HepG2 (cell line): ENCODE measurements at regions not wholly inside any gene's neighbourhood (a gene's known extent, or its start where the extent isn't known, plus 50 kb on each side); places are given as distances from the start of the nearest gene placed in this dataset.

Experiments used
- ATAC-seq: fragments of 200-7000 bp; cut with Tn5 transposase; 3 replicates; pipeline ENCODE4 v1.9.1; 2020; ENCODE audit warnings: mild to moderate bottlenecking, moderate library complexity
- BruUV-seq: library from RNA; stranded (reverse); fragments of 400-500 nt; replicated peaks from 2 replicates; lab custom pipeline; 2021; lab: Mats Ljungman, UMichigan
- CTCF ChIA-PET: fragments of 300-600 bp; formaldehyde crosslinking; extraction: SDS; loops from one replicate; lab custom pipeline; 2021; ENCODE audit warnings: low total read pairs, inconsistent platforms, low intra/inter-chr PET ratio; lab: Yijun Ruan, JAX
- POLR2A ChIA-PET: fragments of 350-600 bp; sonication (Branson Sonifier 250); formaldehyde crosslinking; loops from one replicate; lab custom pipeline; 2020; ENCODE audit warnings: antibody characterized with exemption, inconsistent platforms; lab: Yijun Ruan, JAX
- DNase-seq: peaks from one replicate; pipeline ENCODE4 v3.0.0-alpha.2; 2015; ENCODE audit warnings: low spot score
- FAIRE-seq: peaks from 3 replicates; lab custom pipeline; 2011; peaks lifted over from hg19 to GRCh38; lab: Jason Lieb, UNC
- H2AFZ ChIP-seq: one replicate; pipeline ENCODE4 v1.6.1; 2011; ENCODE audit warnings: low read length, inconsistent platforms
- H3K27ac ChIP-seq: fragments of 300-600 bp; 3 replicates; pipeline ENCODE4 v1.8.0; 2011; ENCODE audit warnings: mixed run types, mild to moderate bottlenecking, mixed read lengths, low read length, inconsistent platforms; ENCODE audit not compliant: insufficient read depth; ENCODE audit errors: extremely low read length
- H3K27me3 ChIP-seq, 2 experiments: fragments of 200-600 bp in 1 of 2; 2 replicates in 1 of 2; 3 replicates in 1 of 2; pipeline versions ENCODE4 v1.6.0 to v1.8.0; 2011; ENCODE audit warnings: low read length in 2 of 2, mild to moderate bottlenecking in 2 of 2, moderate library complexity in 2 of 2, inconsistent platforms in 1 of 2; ENCODE audit not compliant: insufficient read depth in 2 of 2, control insufficient read depth in 1 of 2
- H3K36me3 ChIP-seq, 2 experiments: fragments of 200-600 bp in 1 of 2; replicated peaks in 1 of 2; 2 replicates in 1 of 2; 3 replicates in 1 of 2; pipeline versions ENCODE4 v1.5.1 to v1.8.0; 2011; ENCODE audit warnings: low read length in 2 of 2, inconsistent platforms in 1 of 2; ENCODE audit not compliant: insufficient read depth in 2 of 2, control insufficient read depth in 1 of 2
- H3K4me1 ChIP-seq: 2 replicates; pipeline ENCODE4 v1.5.1; 2012; ENCODE audit warnings: low read length, inconsistent platforms; ENCODE audit not compliant: insufficient read depth
- H3K4me2 ChIP-seq: 2 replicates; pipeline ENCODE4 v1.6.0; 2011; ENCODE audit warnings: low read depth, low read length, inconsistent platforms
- H3K4me3 ChIP-seq, 3 experiments: fragments of 200-600 bp in 1 of 3; sonication (generic), shearing (Covaris generic) in 1 of 3; replicated peaks in 1 of 3; 2 replicates each; pipeline ENCODE4 v1.5.1; 2011 to 2016; ENCODE audit warnings: low read length in 3 of 3, inconsistent platforms in 2 of 3, low read depth in 2 of 3, mild to moderate bottlenecking in 2 of 3, control low read depth in 1 of 3, mixed read lengths in 1 of 3; ENCODE audit not compliant: insufficient read depth in 1 of 3
- H3K79me2 ChIP-seq: one replicate; pipeline ENCODE4 v1.6.1; 2011; ENCODE audit warnings: low read length, inconsistent platforms; ENCODE audit not compliant: insufficient read depth
- H3K9ac ChIP-seq: 2 replicates; pipeline ENCODE4 v1.6.0; 2011; ENCODE audit warnings: mild to moderate bottlenecking, low read depth, low read length, inconsistent platforms; ENCODE audit not compliant: insufficient read depth
- H3K9me3 ChIP-seq: 2 replicates; pipeline ENCODE4 v1.5.1; 2012; ENCODE audit warnings: mild to moderate bottlenecking, low read length
- H4K20me1 ChIP-seq: 2 replicates; pipeline ENCODE4 v1.6.0; 2011; ENCODE audit warnings: inconsistent platforms, mild to moderate bottlenecking, low read length, moderate library complexity; ENCODE audit not compliant: insufficient read depth
- CBFB ChIP-seq: sonication (generic); formaldehyde crosslinking; IDR thresholded peaks from 2 replicates; pipeline ENCODE4 v1.4.0; 2020; ENCODE audit warnings: missing genetic modification reagents
- MAF1 ChIP-seq: sonication (generic); formaldehyde crosslinking; IDR thresholded peaks from 2 replicates; pipeline ENCODE4 v1.5.0; 2020; ENCODE audit warnings: missing genetic modification reagents, borderline replicate concordance
- SALL2 ChIP-seq: sonication (generic); formaldehyde crosslinking; IDR thresholded peaks from 2 replicates; pipeline ENCODE4 v1.8.1; 2023; ENCODE audit warnings: mild to moderate bottlenecking, missing genetic modification reagents, inconsistent platforms
- SP140L ChIP-seq: sonication (generic); formaldehyde crosslinking; IDR thresholded peaks from 2 replicates; pipeline ENCODE4 v1.4.0; 2020; ENCODE audit warnings: missing genetic modification reagents, borderline replicate concordance
- TCF12 ChIP-seq, 2 experiments: fragments of 450-650 bp in 1 of 2; sonication (generic) in 1 of 2; formaldehyde crosslinking in 1 of 2; IDR thresholded peaks; 2 replicates each; pipeline versions ENCODE4 v1.6.1 to v1.8.0; 2017 to 2022; ENCODE audit warnings: antibody characterized with exemption in 1 of 2, mild to moderate bottlenecking in 1 of 2, missing genetic modification reagents in 1 of 2, moderate library complexity in 1 of 2
- ZNF10 ChIP-seq: sonication (generic); formaldehyde crosslinking; IDR thresholded peaks from 2 replicates; pipeline ENCODE4 v1.4.0; 2020; ENCODE audit warnings: mild to moderate bottlenecking, low read depth, missing genetic modification reagents, borderline replicate concordance
- ZNF121 ChIP-seq: sonication (generic); formaldehyde crosslinking; IDR thresholded peaks from 2 replicates; pipeline ENCODE4 v1.5.0; 2020; ENCODE audit warnings: mild to moderate bottlenecking, missing genetic modification reagents
- ZNF30 ChIP-seq: sonication (generic); formaldehyde crosslinking; IDR thresholded peaks from 2 replicates; pipeline ENCODE4 v1.5.0; 2020; ENCODE audit warnings: mild to moderate bottlenecking, missing genetic modification reagents
- ZNF556 ChIP-seq: sonication (generic); formaldehyde crosslinking; IDR thresholded peaks from 2 replicates; pipeline ENCODE4 v1.4.0; 2020; ENCODE audit warnings: mild to moderate bottlenecking, missing genetic modification reagents, borderline replicate concordance
- ZNF766 ChIP-seq: sonication (generic); formaldehyde crosslinking; IDR thresholded peaks from 2 replicates; pipeline ENCODE4 v1.5.0; 2020; ENCODE audit warnings: missing genetic modification reagents, borderline replicate concordance
- WGBS: methylation state at CpG from one replicate; pipeline ENCODE4 v1.1.6; 2017; ENCODE audit warnings: low lambda C conversion rate; 5-methylcytosine and 5-hydroxymethylcytosine counted together
- in situ Hi-C: cut with HindIII; loops from 2 replicates; pipeline ENCODE4 v1.10.0; 2017; ENCODE audit warnings: low pct_unique_long_range_greater_than_20kb; ENCODE audit not compliant: extremely low pct_ligation_motif_present
- intact Hi-C: fragments of 100-400 bp; cut with micrococcal nuclease; formaldehyde crosslinking; loops from one replicate; pipeline ENCODE4 v1.10.0; 2022; ENCODE audit not compliant: unreplicated experiment
- TF ChIP-seq, protein P1 (sequence below): sonication (generic); formaldehyde crosslinking; IDR thresholded peaks from 2 replicates; pipeline ENCODE4 v1.8.0; 2022; ENCODE audit warnings: missing genetic modification reagents, mild to moderate bottlenecking, moderate library complexity, borderline replicate concordance
- TF ChIP-seq, protein P2 (sequence below): sonication (generic); formaldehyde crosslinking; IDR thresholded peaks from 2 replicates; pipeline ENCODE4 v1.4.0; 2020; ENCODE audit warnings: missing genetic modification reagents, borderline replicate concordance

DNA sequence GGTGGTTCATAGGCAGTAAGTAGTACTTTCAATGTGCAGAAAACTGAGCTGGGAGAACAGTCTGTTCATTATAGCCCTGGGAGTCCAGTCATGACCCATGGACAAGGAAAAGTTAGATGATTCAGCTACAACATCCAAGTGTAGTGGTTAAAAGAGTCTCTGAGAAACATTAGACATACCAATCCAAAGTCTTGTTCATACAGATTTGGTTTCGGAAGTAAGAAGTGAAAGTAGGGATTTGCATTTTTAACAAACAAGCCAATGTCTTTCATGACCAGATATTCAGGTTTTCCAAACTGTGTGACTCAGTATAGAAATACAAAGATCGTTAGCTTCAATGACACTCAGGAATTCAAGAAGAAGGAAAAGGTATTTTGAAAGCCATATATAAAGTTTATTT lies 345.3 kb downstream of the SLITRK1 start:
- Histone ChIP-seq H3K4me1 (no peaks in the 10 kb centered on the region), H3K9me3 (peaks cover 56% of the 10 kb centered on the region), H3K79me2 (no peaks in the 10 kb centered on the region), H4K20me1 (no peaks in the 10 kb centered on the region), H3K9ac (no peak overlapping the region), H2AFZ (no peak overlapping the region), H3K4me2 (no peak overlapping the region), H3K27me3 (no peaks in the 10 kb centered on the region), H3K4me3 (no peak overlapping the region), H3K36me3 (no peaks in the 10 kb centered on the region), H3K27ac (no peak overlapping the region)
- BruUV-seq = no TSS peak
- DNase-seq = no peak
- intact Hi-C loops = no loop called here
- in situ Hi-C loops = no loop called here
- POLR2A ChIA-PET = no interaction called here
- WGBS = 1% methylated on average over 2 of the region's 2 CpGs
- FAIRE-seq = no peak
- TF ChIP-seq ZNF30 (CRISPR knock-in tag) (no peak), ZNF766 (no peak), CBFB (no peak), SALL2 (CRISPR knock-in tag) (no peak), ZNF556 (CRISPR knock-in tag) (no peak), ZNF10 (CRISPR knock-in tag) (no peak), MAF1 (CRISPR knock-in tag) (no peak), SP140L (no peak), TCF12 (IDR thresholded peaks at IDR 0.05) (no peak), TCF12 (CRISPR knock-in tag; IDR thresholded peaks at IDR 0.05) (no peak), ZNF121 (no peak)
- TF ChIP-seq, protein P1, sequence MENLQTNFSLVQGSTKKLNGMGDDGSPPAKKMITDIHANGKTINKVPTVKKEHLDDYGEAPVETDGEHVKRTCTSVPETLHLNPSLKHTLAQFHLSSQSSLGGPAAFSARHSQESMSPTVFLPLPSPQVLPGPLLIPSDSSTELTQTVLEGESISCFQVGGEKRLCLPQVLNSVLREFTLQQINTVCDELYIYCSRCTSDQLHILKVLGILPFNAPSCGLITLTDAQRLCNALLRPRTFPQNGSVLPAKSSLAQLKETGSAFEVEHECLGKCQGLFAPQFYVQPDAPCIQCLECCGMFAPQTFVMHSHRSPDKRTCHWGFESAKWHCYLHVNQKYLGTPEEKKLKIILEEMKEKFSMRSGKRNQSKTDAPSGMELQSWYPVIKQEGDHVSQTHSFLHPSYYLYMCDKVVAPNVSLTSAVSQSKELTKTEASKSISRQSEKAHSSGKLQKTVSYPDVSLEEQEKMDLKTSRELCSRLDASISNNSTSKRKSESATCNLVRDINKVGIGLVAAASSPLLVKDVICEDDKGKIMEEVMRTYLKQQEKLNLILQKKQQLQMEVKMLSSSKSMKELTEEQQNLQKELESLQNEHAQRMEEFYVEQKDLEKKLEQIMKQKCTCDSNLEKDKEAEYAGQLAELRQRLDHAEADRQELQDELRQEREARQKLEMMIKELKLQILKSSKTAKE (CRISPR knock-in tag) = no peak
- TF ChIP-seq, protein P2, sequence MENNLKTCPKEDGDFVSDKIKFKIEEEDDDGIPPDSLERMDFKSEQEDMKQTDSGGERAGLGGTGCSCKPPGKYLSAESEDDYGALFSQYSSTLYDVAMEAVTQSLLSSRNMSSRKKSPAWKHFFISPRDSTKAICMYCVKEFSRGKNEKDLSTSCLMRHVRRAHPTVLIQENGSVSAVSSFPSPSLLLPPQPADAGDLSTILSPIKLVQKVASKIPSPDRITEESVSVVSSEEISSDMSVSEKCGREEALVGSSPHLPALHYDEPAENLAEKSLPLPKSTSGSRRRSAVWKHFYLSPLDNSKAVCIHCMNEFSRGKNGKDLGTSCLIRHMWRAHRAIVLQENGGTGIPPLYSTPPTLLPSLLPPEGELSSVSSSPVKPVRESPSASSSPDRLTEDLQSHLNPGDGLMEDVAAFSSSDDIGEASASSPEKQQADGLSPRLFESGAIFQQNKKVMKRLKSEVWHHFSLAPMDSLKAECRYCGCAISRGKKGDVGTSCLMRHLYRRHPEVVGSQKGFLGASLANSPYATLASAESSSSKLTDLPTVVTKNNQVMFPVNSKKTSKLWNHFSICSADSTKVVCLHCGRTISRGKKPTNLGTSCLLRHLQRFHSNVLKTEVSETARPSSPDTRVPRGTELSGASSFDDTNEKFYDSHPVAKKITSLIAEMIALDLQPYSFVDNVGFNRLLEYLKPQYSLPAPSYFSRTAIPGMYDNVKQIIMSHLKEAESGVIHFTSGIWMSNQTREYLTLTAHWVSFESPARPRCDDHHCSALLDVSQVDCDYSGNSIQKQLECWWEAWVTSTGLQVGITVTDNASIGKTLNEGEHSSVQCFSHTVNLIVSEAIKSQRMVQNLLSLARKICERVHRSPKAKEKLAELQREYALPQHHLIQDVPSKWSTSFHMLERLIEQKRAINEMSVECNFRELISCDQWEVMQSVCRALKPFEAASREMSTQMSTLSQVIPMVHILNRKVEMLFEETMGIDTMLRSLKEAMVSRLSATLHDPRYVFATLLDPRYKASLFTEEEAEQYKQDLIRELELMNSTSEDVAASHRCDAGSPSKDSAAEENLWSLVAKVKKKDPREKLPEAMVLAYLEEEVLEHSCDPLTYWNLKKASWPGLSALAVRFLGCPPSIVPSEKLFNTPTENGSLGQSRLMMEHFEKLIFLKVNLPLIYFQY (CRISPR knock-in tag) = no peak
- no peak for ATAC-seq
- CTCF ChIA-PET = no interaction called here
